ENCODE measurements at regions not wholly inside any gene's neighbourhood (a gene's known extent, or its start where the extent isn't known, plus 50 kb on each side); places are given as distances from the start of the nearest gene placed in this dataset.

DNA sequence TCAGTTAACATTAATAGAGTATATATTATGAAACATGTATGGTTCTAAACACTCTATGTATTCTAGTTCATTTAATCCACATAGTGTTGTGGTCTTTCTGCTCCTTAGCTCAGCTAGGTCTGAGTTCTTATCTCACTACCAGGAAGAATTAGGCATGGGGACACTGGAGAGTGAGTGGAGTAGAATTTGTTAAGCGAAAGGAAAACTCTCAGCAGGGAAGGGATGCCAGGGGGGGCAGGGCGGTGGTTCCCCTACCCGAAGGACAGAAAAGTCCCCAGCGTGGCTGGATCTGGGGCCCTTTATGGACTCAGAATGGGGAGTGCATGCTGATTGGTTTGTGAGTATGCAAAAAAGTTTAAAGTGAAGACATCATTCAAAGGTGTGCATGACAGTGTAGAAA, 727.5 kb downstream of the TBC1D32 start:
- Histone ChIP-seq H3K27ac (no peak overlapping the region), H3K4me1 (no peaks in the 10 kb centered on the region), H3K27me3 (no peaks in the 10 kb centered on the region), H3K9me3 (no peaks in the 10 kb centered on the region), H3K4me3 (no peak overlapping the region), H3K36me3 (no peaks in the 10 kb centered on the region)
- 79 to 86% methylated on average over 4 of the region's 4 CpGs for WGBS, 2 donors
- DNase-seq: no peak
- intact Hi-C loops (cut with DNase I): no loop called here
- no peak for FAIRE-seq
- ATAC-seq: no peak
- no peak for TF ChIP-seq CTCF (IDR thresholded peaks at IDR 0.05)

DNA sequence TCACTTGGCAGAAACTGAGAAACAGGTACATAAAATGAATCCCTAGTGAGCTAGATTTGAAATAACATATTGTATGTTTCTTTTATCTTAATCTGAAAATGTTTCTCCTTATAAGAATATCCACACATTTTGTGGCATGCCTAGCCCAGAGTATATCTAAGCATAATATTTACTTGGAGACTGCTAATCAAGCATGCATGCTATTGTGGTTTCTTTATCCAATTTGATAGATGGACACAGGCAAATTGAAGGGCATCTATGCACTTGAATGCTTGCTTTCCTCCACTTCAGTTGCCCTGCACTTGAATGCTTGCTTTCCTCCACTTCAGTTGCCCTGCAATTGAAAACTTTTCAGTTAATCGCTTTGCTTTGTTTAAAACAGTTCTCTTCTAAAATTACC, 729.8 kb downstream of the TBC1D32 start:
- Histone ChIP-seq H3K36me3 (no peaks in the 10 kb centered on the region), H3K4me3 (no peak overlapping the region), H3K4me1 (no peaks in the 10 kb centered on the region), H3K9me3 (no peaks in the 10 kb centered on the region), H3K27me3 (no peaks in the 10 kb centered on the region), H3K27ac (no peak overlapping the region)
- 85 to 97% methylated on average over 1 of the region's 1 CpG for WGBS, 2 donors
- ATAC-seq (no peak), DNase-seq (no peak), FAIRE-seq (no peak)
- no peak for TF ChIP-seq CTCF (IDR thresholded peaks at IDR 0.05)
- intact Hi-C loops (cut with DNase I): no loop called here

GRCh38 chr6:120590611-120591010, 743.7 kb downstream of the TBC1D32 start:
- Histone ChIP-seq H3K27me3 (no peaks in the 10 kb centered on the region), H3K4me1 (no peaks in the 10 kb centered on the region), H3K4me3 (no peak overlapping the region), H3K9me3 (no peaks in the 10 kb centered on the region), H3K27ac (no peak overlapping the region), H3K36me3 (no peaks in the 10 kb centered on the region)
- intact Hi-C loops (cut with DNase I): no loop called here
- FAIRE-seq: no peak
- no peak for ATAC-seq
- WGBS, 2 donors: 55 to 57% methylated on average over 1 of the region's 1 CpG
- no peak for DNase-seq
- no peak for TF ChIP-seq CTCF (IDR thresholded peaks at IDR 0.05)

- Histone ChIP-seq H3K4me3 (no peak overlapping the region), H3K27ac (no peak overlapping the region), H3K9me3 (no peaks in the 10 kb centered on the region), H3K4me1 (no peaks in the 10 kb centered on the region), H3K36me3 (no peaks in the 10 kb centered on the region), H3K27me3 (no peaks in the 10 kb centered on the region)
- TF ChIP-seq CTCF (IDR thresholded peaks at IDR 0.05): no peak
- 75 to 79% methylated on average over 4 of the region's 4 CpGs for WGBS, 2 donors
- no peak for DNase-seq
- no peak for ATAC-seq
- intact Hi-C loops (cut with DNase I): no loop called here
- no peak for FAIRE-seq
Measured at GRCh38 chr6:120588424-120588823, 745.9 kb downstream of the TBC1D32 start.

- Histone ChIP-seq H3K27ac (no peak overlapping the region), H3K4me1 (no peaks in the 10 kb centered on the region), H3K27me3 (no peaks in the 10 kb centered on the region), H3K36me3 (no peaks in the 10 kb centered on the region), H3K9me3 (no peaks in the 10 kb centered on the region), H3K4me3 (no peak overlapping the region)
- WGBS, 2 donors: 0% methylated on average over 1 of the region's 1 CpG
- no peak for FAIRE-seq
- DNase-seq: no peak
- no peak for TF ChIP-seq CTCF (IDR thresholded peaks at IDR 0.05)
- no peak for ATAC-seq
- intact Hi-C loops (cut with DNase I): no loop called here
Measured at GRCh38 chr6:120587381-120587780, 746.9 kb downstream of the TBC1D32 start.
